GM12873 (cell line): ENCODE measurements at regions not wholly inside any gene's neighbourhood (a gene's known extent, or its start where the extent isn't known, plus 50 kb on each side); places are given as distances from the start of the nearest gene placed in this dataset.

Source experiments
- TF ChIP-seq, protein P1 (sequence below): IDR thresholded peaks from 2 replicates; pipeline ENCODE4 v1.5.1; 2012; ENCODE audit warnings: low read depth, mild to moderate bottlenecking, moderate library complexity, low read length, control low read depth; ENCODE audit not compliant: insufficient read depth; ENCODE audit errors: missing control alignments

DNA sequence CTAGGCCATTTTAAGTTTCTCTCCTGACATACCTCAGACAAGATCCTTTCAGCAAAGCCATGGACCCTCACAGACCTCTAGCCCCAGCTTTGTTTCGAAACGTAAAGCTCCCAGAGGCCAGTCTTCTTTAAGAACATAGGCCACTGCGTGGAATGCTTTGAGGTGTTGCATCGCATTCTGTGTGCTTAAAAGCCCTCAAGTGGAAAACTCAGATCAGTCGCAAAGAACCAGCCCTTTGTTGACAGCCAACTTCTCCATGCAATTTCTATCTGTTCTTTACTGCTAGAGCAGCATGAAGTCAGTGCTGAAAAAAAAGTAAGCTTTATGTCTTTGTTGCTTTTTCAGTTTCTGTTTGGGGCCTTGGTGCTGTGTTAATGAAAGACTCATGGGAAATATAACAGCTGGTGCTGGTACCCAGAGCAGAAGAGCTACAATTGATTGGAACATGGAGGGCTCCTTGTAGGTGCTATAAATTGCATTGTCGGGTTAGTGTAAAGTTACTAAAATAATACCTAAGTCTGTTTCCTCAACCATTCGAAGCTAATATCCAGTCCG lies 142.6 kb downstream of the MAP3K7 start:
- TF ChIP-seq, protein P1, sequence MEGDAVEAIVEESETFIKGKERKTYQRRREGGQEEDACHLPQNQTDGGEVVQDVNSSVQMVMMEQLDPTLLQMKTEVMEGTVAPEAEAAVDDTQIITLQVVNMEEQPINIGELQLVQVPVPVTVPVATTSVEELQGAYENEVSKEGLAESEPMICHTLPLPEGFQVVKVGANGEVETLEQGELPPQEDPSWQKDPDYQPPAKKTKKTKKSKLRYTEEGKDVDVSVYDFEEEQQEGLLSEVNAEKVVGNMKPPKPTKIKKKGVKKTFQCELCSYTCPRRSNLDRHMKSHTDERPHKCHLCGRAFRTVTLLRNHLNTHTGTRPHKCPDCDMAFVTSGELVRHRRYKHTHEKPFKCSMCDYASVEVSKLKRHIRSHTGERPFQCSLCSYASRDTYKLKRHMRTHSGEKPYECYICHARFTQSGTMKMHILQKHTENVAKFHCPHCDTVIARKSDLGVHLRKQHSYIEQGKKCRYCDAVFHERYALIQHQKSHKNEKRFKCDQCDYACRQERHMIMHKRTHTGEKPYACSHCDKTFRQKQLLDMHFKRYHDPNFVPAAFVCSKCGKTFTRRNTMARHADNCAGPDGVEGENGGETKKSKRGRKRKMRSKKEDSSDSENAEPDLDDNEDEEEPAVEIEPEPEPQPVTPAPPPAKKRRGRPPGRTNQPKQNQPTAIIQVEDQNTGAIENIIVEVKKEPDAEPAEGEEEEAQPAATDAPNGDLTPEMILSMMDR, result no peak

DNA sequence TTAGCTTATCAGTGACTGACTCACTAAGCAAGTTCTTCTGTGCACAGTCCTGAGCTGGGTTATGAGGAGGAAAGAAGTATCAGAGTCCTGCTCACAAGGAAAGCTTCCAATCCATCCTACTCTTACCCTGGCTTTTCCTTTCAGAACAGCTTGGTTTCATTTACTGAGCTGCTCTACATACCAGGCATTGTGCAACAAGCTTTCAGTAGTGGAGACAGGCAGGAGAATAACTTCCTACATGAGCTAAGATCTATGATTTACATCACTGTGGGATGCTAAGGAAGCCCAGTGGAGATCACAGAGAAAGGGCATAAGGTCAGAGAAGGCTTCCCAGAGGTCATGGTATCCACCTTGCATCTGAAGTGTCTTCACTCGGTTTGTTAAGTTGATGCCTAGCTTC lies 144.5 kb downstream of the MAP3K7 start:
- TF ChIP-seq, protein P1, result no peak

DNA sequence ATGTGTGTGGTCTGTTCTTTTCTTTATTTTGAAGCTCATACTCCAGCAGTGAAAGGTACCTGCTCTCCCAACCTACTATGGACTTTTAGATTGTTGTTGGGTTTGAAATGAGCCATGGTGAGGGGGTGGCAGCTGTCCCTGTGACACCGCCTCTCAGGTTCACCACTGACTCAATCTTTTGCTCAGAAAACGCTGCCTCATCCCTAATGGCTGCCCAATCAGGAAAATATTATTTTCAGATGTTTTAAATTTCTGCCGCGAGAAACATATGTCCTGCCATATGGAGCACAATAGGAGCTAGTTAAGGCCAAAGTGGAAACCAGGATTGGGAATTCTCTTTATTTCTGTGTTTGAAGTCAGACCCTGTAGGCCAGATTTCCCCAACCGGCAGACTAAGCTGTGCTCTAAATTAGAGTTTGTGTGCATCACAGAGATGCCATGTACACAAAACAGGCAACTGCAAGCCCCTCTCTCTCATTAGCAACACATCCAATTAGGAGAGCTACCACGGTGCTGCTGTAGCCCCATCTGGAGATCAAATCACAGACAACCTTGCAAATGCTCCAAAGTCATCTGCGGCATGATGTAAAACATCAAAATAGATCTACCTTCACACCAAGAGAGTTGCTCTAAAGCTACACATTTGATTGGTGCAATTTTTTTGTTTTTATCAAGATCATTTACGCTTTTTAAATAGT lies 144.1 kb upstream of the BACH2 start:
- TF ChIP-seq, protein P1, result no peak

DNA sequence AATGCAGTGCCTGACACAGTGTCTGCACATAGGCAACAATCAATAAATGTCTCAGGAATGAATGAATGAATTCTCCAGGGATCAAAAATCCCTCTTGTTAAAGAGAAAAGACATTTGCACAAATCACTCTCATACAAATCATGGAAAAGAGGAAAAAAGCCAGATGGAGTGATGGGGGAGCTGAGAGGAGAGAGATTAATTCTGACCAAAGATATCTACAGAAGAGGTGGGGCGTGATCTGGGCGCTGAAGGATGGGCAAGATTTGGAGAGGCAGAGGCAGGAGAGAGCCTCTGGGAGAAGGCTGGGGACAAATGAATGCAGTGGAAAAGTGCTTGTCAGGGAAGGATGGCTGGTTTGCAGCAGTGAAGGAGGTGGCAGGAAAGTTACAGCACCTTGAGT lies 142.9 kb upstream of the BACH2 start:
- TF ChIP-seq, protein P1, result no peak

DNA sequence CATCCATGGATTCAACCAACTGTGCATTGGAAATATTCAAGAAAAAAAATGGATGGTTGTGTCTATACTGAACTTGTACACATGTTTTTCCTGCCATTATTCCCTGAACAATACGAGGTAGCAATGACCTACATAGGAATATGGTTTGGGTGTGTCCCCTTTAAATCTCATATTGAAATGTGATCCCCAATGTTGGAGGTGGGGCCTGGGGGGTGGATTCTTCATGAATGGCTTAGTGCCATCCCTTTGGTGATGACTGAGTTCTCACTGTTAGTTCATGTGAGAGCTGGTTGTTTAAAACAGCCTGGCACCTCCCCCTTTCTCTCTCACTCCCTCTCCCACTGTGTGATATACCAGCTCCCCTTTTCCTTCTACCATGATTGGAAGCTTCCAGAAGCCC lies 139.8 kb upstream of the BACH2 start:
- TF ChIP-seq, protein P1, result no peak

DNA sequence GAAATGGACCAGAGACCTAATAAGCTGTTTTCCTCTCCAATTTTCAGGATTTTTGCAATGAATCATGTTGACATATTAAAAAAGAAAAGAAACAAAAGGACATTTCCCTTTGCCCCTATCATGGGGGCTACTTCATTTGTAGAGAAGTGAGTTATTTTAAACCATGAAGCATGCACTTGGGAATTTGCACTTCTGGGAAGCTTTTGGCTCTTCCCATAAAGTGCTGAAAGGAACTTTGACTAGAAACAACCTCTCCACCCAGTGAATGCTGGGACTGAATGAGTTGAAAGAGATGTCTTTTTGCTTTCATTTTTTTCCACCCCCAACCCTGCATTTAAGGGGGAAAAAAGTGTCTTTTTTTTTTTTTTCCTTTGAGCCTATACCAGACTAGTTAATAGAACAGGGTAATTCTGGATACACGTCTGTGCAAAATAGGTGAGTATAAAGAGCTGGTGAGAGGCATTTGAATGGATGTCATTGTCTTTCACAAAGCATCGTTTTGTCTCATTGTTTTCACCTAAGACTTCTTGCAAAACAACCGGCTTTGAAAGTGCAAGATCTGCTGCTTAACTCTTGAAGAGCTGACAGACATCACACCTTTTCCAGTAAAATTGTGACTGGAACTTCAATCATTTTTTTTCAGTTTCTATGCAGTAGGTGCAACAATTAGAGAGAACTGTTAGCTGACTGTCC lies 138.7 kb upstream of the BACH2 start:
- TF ChIP-seq, protein P1, result no peak

DNA sequence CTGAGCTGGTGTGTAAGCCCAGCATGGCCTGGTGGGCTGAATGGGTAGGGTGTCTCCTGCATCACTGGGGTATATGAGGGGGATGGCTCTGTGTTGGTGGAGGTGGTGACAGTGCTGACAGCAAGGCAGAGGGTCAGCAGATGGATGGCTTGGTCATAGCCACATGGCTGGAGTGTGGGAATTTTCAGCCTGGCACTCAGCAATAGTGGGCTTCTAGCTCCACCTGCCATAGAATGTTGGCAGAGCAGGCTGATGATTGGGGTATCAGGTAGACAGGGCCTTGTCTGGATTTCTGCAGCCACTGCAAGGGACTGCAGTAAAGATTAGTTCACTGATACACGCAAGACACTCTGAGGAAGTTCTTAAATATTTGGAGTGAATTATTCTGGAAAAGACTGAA lies 137.5 kb upstream of the BACH2 start:
- TF ChIP-seq, protein P1, result no peak
